GM18861 (cell line): ENCODE measurements at regions not wholly inside any gene's neighbourhood (a gene's known extent, or its start where the extent isn't known, plus 50 kb on each side); places are given as distances from the start of the nearest gene placed in this dataset.
"Not testable (repeated sequence)": the region's sequence is repeated elsewhere in the genome, so short reads cannot be mapped to it uniquely, and the experiment has no call there.

Experiments used
- ATAC-seq: cut with Tn5 transposase; IDR thresholded peaks from one replicate; pipeline ENCODE4 v1.9.1; 2021; ENCODE audit not compliant: unreplicated experiment

GRCh38 chr6:1230689-1231605 lies 81.0 kb upstream of the FOXQ1 start:
- no peak for ATAC-seq

DNA sequence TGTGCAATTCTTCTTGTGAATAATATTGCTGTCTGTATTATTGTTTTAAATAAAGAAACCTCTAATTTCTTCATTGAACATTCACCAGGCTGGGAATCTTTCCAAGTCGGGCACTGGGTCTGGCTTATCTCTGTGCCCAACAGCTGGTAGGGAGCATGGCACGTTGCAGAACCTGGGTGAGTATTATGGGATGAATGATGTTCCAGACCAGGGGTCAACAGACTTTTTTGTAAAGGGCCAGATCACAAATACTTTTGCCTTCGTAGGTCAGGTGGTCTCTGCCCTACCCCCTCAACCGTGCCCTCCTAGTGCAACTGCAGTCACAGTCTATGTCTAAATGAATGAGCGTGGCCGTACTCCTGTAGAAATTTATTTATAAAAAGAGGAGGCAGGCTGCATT lies 81.6 kb upstream of the FOXQ1 start:
- ATAC-seq = no peak

- ATAC-seq = no peak
Observed at GRCh38 chr6:1229808-1230207, 82.1 kb upstream of the FOXQ1 start.

DNA sequence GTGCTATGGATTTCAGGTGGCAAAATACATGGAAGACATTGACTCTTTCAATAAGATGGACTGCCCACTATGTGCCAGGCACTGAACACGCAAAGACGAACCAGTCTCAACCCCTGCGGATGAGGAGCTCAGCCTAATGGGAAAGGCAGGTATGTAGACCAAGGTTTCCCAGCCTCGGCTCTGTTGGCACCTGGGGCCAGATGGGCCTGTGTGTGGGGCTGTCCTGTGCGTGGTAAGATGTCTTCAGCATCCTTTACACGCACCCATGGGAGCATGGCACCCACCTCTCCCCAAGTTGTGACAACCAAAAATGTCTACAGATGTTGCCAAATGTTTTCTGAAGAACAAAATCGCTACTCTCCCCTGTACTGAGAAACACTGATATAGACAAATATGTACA lies 82.6 kb upstream of the FOXQ1 start:
- no peak for ATAC-seq

DNA sequence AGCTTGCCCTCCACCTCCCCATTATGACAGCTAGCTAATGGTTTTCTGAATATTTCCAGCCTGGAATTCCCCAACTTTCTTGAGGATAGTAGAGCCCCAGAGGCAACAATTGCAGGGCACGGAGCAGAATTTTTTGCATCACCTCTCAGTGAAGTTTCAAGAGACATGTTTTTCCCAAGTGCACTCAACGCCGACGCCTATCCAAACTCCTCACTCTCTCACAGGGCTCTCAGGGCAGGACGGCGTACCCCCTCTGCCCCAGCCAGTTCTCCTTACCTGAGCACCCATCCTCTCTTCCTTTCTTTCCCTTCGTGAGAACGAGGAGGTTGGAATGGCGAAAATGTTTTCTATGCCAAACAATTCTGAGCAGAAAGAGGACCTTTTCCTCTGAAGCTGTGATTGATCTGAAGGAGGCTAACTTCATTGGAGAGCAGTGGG lies 83.1 kb upstream of the FOXQ1 start:
- no peak for ATAC-seq

- no peak for ATAC-seq
Observed at GRCh38 chr6:1227935-1228753, 83.8 kb upstream of the FOXQ1 start.

- ATAC-seq = no peak
Observed at GRCh38 chr6:1227600-1227934, 84.3 kb upstream of the FOXQ1 start.

GRCh38 chr6:1226277-1227099 lies 85.4 kb upstream of the FOXQ1 start:
- no peak for ATAC-seq

- ATAC-seq = no peak
Observed at GRCh38 chr6:1224514-1224913, 87.4 kb upstream of the FOXQ1 start.

GRCh38 chr6:1222728-1223595 lies 88.9 kb upstream of the FOXQ1 start:
- ATAC-seq = no peak

GRCh38 chr6:1217396-1217795 lies 94.5 kb upstream of the FOXQ1 start:
- no peak for ATAC-seq

- ATAC-seq = no peak
Observed at GRCh38 chr6:1216488-1216974, 95.4 kb upstream of the FOXQ1 start.

DNA sequence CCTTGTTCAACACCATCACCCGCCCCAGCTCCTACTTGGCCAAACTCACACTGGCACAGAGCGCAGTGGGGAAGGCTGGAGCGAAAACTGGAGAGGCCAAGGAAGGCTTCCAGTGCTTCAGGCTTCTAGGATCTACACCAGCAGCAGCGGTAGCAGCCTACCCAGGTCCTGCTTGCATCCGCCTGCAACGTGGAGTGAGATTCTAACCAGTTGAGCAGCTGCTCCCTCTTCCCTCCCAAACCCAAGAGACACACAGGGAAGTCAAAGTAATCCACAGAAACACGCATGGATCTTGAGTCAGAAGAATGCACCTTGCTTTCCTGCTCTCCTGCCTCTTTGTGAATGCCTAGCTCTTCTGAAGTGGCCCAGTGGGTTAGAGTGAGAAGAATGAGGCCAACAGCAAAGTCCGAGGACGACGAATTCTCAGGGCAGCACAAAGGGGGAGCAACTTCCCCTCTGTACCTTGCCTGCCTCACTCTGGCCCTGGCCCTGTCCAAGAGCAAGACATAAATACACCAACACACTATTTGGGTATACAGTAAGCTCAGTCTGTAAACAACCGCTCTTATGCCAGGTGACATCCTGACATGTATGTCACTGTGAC lies 95.9 kb upstream of the FOXQ1 start:
- ATAC-seq = no peak

- ATAC-seq = no peak
Observed at GRCh38 chr6:1215023-1215422, 96.9 kb upstream of the FOXQ1 start.

- ATAC-seq = no peak
Observed at GRCh38 chr6:1212919-1213318, 99.0 kb upstream of the FOXQ1 start.

DNA sequence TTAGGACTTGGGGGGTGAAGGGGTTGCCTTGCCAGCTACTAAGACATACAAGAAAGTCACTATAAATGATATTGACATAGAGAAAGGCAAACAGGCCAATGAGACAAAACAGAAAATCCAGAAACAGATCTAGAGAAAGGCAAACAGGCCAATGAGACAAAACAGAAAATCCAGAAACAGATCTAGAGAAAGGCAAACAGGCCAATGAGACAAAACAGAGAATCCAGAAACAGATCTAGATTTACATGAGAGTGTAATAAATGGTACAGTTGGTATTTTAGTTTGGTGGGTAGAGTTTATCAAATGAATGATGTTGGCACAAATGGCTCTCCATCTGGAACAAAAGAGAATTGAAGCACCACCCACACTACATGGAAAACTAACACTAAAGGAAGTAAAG lies 99.8 kb upstream of the FOXQ1 start:
- not testable (repeated sequence) for ATAC-seq

DNA sequence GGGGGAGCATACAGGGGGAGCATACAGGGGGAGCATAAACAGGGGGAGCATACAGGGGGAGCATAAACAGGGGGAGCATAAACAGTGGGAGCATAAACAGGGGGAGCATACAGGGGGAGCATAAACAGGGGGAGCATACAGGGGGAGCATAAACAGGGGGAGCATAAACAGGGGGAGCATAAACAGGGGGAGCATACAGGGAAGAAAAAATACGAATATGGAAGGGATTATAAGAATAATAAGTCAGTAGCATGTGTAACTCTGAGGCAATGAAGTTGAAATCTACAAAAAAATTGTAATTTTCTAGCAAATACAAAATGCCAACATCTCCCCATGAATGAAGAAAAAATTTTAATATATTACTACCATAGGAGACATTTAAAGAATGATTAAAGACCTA lies 101.3 kb upstream of the FOXQ1 start:
- not testable (repeated sequence) for ATAC-seq

DNA sequence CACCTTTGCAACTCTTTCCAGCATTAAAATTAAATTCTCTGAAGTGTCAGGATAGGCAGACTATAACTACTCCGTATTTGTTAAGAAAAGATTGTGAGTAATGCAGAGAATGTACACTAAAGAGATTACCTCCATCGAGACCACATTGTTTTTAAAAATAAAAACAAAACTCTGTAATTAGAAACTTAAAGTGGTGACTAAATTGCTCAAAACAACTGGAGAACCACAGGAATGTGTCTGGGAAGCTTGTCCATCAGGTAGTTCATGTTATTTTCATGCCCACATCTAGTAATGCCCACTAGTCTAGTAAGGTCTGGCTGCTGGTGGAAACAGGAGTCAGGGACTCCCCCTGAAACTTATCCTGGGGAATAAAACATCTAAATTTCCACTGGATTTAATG lies 103.0 kb upstream of the FOXQ1 start:
- no peak for ATAC-seq

DNA sequence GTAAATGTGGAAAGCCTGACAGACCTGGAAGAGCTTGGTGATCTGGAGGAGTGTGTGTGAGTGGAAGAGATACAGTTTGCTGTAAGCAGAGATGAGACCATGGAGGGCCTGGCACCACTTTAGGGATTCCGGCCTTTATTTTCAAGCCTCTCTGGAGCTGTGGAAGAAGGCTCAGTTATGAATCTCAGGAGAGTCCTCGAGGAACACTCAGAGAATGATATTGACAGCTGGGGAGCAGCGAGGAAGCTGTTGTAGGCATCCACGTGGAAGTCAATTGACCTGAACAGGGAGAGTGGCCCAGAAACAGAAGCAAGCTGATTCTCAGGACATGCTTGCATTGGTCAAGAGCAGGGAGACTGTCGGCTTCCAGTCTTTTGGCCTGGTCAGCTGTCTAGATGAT lies 108.4 kb upstream of the FOXQ1 start:
- ATAC-seq = no peak

- no peak for ATAC-seq
Observed at GRCh38 chr6:1202201-1202600, 109.7 kb upstream of the FOXQ1 start.
